GM10266 (cell line): ENCODE measurements at regions not wholly inside any gene's neighbourhood (a gene's known extent, or its start where the extent isn't known, plus 50 kb on each side); places are given as distances from the start of the nearest gene placed in this dataset.

Experiments
- DNase-seq: peaks from one replicate; pipeline ENCODE4 v3.0.0; 2012; ENCODE audit errors: extremely low spot score
- TF ChIP-seq, protein P1 (sequence below): IDR thresholded peaks from 2 replicates; pipeline ENCODE4 v1.5.1; 2012; ENCODE audit warnings: mild to moderate bottlenecking, low read depth; ENCODE audit not compliant: control insufficient read depth, insufficient read depth; ENCODE audit errors: missing control alignments

DNA sequence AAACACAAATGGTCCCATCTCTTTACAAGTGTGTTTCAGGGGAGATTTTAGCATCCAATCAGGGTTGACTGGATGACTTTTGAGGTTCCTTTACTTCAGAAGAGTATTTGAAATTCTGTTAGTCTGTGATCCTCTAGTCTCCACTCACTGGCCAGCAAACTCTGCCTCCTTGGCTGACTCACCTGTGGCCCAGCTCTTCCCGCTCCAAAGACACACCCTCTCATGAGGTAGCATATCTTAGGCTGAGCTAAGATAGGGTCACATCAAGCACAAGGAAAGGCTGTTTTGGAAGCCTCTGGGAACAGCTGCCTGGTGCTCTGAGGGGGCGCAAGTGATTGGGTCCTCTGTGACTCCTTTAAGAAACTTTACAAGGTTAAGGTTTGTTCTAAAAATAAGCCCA lies 102.3 kb upstream of the FGGY start:
- TF ChIP-seq, protein P1, sequence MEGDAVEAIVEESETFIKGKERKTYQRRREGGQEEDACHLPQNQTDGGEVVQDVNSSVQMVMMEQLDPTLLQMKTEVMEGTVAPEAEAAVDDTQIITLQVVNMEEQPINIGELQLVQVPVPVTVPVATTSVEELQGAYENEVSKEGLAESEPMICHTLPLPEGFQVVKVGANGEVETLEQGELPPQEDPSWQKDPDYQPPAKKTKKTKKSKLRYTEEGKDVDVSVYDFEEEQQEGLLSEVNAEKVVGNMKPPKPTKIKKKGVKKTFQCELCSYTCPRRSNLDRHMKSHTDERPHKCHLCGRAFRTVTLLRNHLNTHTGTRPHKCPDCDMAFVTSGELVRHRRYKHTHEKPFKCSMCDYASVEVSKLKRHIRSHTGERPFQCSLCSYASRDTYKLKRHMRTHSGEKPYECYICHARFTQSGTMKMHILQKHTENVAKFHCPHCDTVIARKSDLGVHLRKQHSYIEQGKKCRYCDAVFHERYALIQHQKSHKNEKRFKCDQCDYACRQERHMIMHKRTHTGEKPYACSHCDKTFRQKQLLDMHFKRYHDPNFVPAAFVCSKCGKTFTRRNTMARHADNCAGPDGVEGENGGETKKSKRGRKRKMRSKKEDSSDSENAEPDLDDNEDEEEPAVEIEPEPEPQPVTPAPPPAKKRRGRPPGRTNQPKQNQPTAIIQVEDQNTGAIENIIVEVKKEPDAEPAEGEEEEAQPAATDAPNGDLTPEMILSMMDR: no peak
- no peak for DNase-seq

GRCh38 chr1:59195151-59195550 lies 101.7 kb upstream of the FGGY start:
- DNase-seq: no peak
- TF ChIP-seq, protein P1: no peak

DNA sequence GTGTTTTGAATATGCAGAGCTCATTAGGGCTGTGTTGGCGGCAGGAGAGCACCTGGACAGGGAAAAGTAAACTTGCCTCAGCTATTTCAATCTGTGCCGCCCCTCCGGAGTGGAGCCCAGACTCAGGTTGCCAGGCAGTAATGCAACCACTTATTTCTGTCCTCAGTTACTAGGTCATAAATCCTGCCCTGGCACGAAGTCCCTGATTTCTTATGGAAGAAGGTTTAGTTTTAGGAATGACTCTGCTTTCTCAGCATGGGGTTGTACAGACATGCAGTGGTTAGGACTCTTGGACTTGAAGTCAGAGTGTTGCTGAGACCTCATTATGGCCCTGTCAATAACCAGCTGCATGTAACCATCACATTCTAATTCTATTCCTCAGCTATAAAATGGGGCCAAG lies 98.3 kb upstream of the FGGY start:
- DNase-seq: no peak
- TF ChIP-seq, protein P1: no peak

DNA sequence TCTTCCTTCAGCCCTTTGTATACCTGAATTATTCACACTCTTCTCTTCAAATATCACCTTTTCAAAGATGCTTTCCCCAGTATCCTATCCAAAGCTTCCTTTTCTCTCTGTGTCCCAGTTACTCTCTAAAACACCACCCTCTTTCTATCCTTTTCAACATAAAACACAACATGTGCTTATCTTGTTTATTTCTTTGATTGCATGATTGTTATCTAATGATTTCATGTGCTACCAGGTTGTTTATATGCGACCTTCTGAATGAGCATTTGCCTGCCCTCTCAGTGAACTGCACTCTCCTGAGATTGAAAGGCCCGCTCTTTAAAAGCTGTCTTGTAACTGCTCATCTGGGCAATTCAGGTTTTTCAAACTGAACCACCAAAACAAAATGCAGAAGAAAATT lies 97.7 kb upstream of the FGGY start:
- DNase-seq: no peak
- TF ChIP-seq, protein P1: no peak

DNA sequence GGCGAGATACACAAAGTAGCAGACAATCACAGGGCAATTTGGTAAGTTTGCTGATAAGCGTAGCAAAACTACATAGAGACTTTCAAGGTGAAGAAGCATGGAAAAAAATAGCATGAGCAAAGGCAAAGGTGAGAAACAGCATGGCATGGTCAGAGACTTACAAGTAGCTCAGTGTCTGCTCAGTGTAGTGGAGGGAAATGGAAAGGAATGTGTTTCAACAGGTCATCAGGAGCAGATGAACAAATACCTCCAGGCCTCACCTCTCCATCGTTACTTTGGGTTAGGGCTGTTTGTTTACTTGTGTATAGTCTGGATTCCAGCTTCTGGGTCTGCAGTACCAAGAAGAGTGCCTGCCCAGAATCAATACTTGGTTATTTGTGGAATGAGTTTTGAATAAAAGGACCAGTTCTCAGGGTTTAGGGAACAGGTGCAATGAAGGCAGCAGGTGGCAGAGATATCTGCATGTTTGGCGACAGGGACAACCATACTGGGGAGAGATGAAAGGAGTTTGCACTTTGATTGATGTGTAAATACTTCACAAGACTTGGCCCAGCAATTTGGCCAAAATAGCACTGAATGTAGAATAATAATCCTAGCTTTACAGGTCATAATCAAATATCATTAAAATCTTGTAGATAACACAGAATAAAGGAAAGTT lies 97.0 kb upstream of the FGGY start:
- TF ChIP-seq, protein P1: no peak

GRCh38 chr1:59201341-59201740 lies 95.6 kb upstream of the FGGY start:
- no peak for DNase-seq
- TF ChIP-seq, protein P1: no peak

More for the DNA sequence above, 97.0 kb upstream of the FGGY start:
- DNase-seq: no peak

DNA sequence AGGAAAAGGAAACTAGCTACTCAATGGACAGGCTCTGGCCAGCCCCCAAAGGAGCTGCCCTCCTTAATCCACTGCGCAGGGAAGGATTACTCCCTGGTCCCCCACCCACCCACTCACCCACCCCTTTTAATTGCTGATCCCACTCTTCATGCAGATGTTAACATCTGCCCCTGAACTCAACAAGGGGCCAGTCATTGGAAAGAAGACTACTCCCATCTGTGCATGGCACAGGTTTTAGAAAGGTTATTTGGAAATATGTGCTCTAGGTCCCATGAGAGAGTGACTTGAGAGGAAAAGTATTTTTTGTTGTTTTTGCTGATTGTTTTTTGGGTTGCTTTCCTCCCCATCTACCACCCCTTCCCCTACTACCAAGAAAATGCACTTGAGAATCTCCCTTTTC lies 94.4 kb upstream of the FGGY start:
- DNase-seq: no peak
- TF ChIP-seq, protein P1: no peak
